GM23338 (cell line): ENCODE measurements at regions not wholly inside any gene's neighbourhood (a gene's known extent, or its start where the extent isn't known, plus 50 kb on each side); places are given as distances from the start of the nearest gene placed in this dataset.

ENCODE experiments used
- ATAC-seq: fragments of 200-7000 bp; cut with Tn5 transposase; 3 replicates; pipeline ENCODE4 v1.9.1; 2020
- DNase-seq: peaks from one replicate; pipeline ENCODE4 v3.0.0-alpha.2; 2015; ENCODE audit warnings: low spot score
- H2AFZ ChIP-seq: fragments of 200-600 bp; sonication (generic); 2 replicates; pipeline ENCODE4 v1.8.0; 2016; ENCODE audit warnings: antibody characterized with exemption, mild to moderate bottlenecking, moderate library complexity
- H3F3A ChIP-seq: fragments of 200-600 bp; sonication (generic); replicated peaks from 2 replicates; pipeline ENCODE4 v1.8.0; 2017; ENCODE audit warnings: antibody characterized with exemption, mixed run types, low read depth
- H3K27ac ChIP-seq: fragments of 200-600 bp; sonication (generic); 2 replicates; pipeline ENCODE4 v1.6.1; 2016; ENCODE audit warnings: low read depth
- H3K27me3 ChIP-seq: fragments of 200-600 bp; sonication (generic); 2 replicates; pipeline ENCODE4 v1.8.0; 2016; ENCODE audit warnings: mild to moderate bottlenecking, mixed run types, moderate library complexity; ENCODE audit not compliant: insufficient read depth
- H3K36me3 ChIP-seq: fragments of 200-600 bp; sonication (generic); 2 replicates; pipeline ENCODE4 v1.8.0; 2016; ENCODE audit warnings: mild to moderate bottlenecking; ENCODE audit not compliant: insufficient read depth
- H3K4me1 ChIP-seq: fragments of 200-600 bp; sonication (generic); 2 replicates; pipeline ENCODE4 v1.8.0; 2016; ENCODE audit warnings: mild to moderate bottlenecking, moderate library complexity; ENCODE audit not compliant: insufficient read depth
- H3K4me2 ChIP-seq: fragments of 200-600 bp; sonication (generic); 2 replicates; pipeline ENCODE4 v1.7.1; 2017; ENCODE audit warnings: mixed run types
- H3K4me3 ChIP-seq: fragments of 200-600 bp; sonication (generic); 2 replicates; pipeline ENCODE4 v1.6.1; 2016; ENCODE audit warnings: mixed run types
- H3K79me2 ChIP-seq: fragments of 200-600 bp; sonication (generic); replicated peaks from 2 replicates; pipeline ENCODE4 v1.8.0; 2017; ENCODE audit warnings: mild to moderate bottlenecking; ENCODE audit not compliant: insufficient read depth
- H3K9me2 ChIP-seq: fragments of 200-600 bp; sonication (generic); 2 replicates; pipeline ENCODE4 v1.8.0; 2017; ENCODE audit not compliant: insufficient read depth
- H4K20me1 ChIP-seq: fragments of 200-600 bp; sonication (generic); replicated peaks from 2 replicates; pipeline ENCODE4 v1.8.0; 2017; ENCODE audit warnings: mild to moderate bottlenecking; ENCODE audit not compliant: insufficient read depth
- H3K27ac Mint-ChIP-seq: 2 replicates; pipeline ENCODE4 v1.8.0; 2020; ENCODE audit warnings: inconsistent platforms, mild to moderate bottlenecking, moderate library complexity, mixed read lengths
- H3K27me3 Mint-ChIP-seq: 3 replicates; pipeline ENCODE4 v1.8.0; 2022; ENCODE audit warnings: low read depth, mild to moderate bottlenecking, moderate library complexity, mixed read lengths, inconsistent platforms; ENCODE audit not compliant: insufficient read depth, poor library complexity
- H3K36me3 Mint-ChIP-seq: 3 replicates; pipeline ENCODE4 v1.8.0; 2021; ENCODE audit warnings: low read depth, mild to moderate bottlenecking, inconsistent platforms, moderate library complexity, mixed read lengths
- H3K4me1 Mint-ChIP-seq: 3 replicates; pipeline ENCODE4 v1.8.0; 2020; ENCODE audit warnings: mild to moderate bottlenecking, inconsistent platforms, mixed read lengths
- H3K4me3 Mint-ChIP-seq: 3 replicates; pipeline ENCODE4 v1.8.0; 2021; ENCODE audit warnings: moderate library complexity, mild to moderate bottlenecking, inconsistent platforms, mixed read lengths
- H3K9me3 Mint-ChIP-seq: 3 replicates; pipeline ENCODE4 v1.8.0; 2020; ENCODE audit warnings: moderate library complexity, mild to moderate bottlenecking, inconsistent platforms, mixed read lengths
- EZH2 ChIP-seq: fragments of 200-600 bp; sonication (generic); IDR thresholded peaks from one replicate; pipeline ENCODE4 v1.8.0; 2017; ENCODE audit warnings: antibody characterized with exemption, mild to moderate bottlenecking, low read depth; ENCODE audit not compliant: unreplicated experiment
- JUNB ChIP-seq: IDR thresholded peaks from one replicate; pipeline ENCODE4 v1.6.1; 2016; ENCODE audit warnings: antibody characterized with exemption; ENCODE audit not compliant: unreplicated experiment
- NANOG ChIP-seq: IDR thresholded peaks from 2 replicates; pipeline ENCODE4 v1.6.1; 2016; ENCODE audit warnings: antibody characterized with exemption, borderline replicate concordance
- REST ChIP-seq: IDR thresholded peaks from one replicate; pipeline ENCODE4 v1.6.1; 2018; ENCODE audit warnings: antibody characterized with exemption; ENCODE audit not compliant: unreplicated experiment
- ZNF114 ChIP-seq: fragments of 250-450 bp; sonication (Bioruptor Pico); IDR thresholded peaks from 2 replicates; pipeline ENCODE4 v1.5.0; 2020; ENCODE audit warnings: mild to moderate bottlenecking, moderate library complexity
- ZNF462 ChIP-seq: fragments of 250-450 bp; sonication (Bioruptor Pico); IDR thresholded peaks from 2 replicates; pipeline ENCODE4 v1.5.0; 2020; ENCODE audit warnings: mild to moderate bottlenecking, moderate library complexity

- TF ChIP-seq JUNB: no peak
- TF ChIP-seq ZNF462 (CRISPR knock-in tag): no peak
- TF ChIP-seq NANOG: no peak
These were observed 71.7 kb upstream of the PMFBP1 start (continued) for GRCh38 chr16:72243621-72244020.

- no peaks in the 10 kb centered on the region for H3K27me3 ChIP-seq
- H3K4me1 ChIP-seq: no peaks in the 10 kb centered on the region
- no peak overlapping the region for H3K27ac Mint-ChIP-seq
- no peak overlapping the region for H2AFZ ChIP-seq
- H3K27ac ChIP-seq: no peak overlapping the region
- no peaks in the 10 kb centered on the region for H3K9me2 ChIP-seq
- H3K4me3 Mint-ChIP-seq: no peak overlapping the region
- H3K79me2 ChIP-seq: no peaks in the 10 kb centered on the region
- H3K9me3 Mint-ChIP-seq: no peaks in the 10 kb centered on the region
- no peak overlapping the region for H3K4me3 ChIP-seq
- DNase-seq: no peak
- no peaks in the 10 kb centered on the region for H3K4me1 Mint-ChIP-seq
- no peaks in the 10 kb centered on the region for H4K20me1 ChIP-seq
- no peaks in the 10 kb centered on the region for H3K36me3 Mint-ChIP-seq
- no peak overlapping the region for H3K4me2 ChIP-seq
- ATAC-seq: no peak
- H3K27me3 Mint-ChIP-seq: peaks cover 2% of the 10 kb centered on the region
- no peaks in the 10 kb centered on the region for H3F3A ChIP-seq
- H3K36me3 ChIP-seq: no peaks in the 10 kb centered on the region
- TF ChIP-seq ZNF114 (CRISPR knock-in tag): no peak
- no peak for TF ChIP-seq ZNF462 (CRISPR knock-in tag)
- TF ChIP-seq EZH2: no peak
- no peak for TF ChIP-seq REST
- no peak for TF ChIP-seq NANOG
- TF ChIP-seq JUNB: no peak
These were observed 70.8 kb upstream of the PMFBP1 start for GRCh38 chr16:72242757-72243156.
